ENCODE measurements at regions not wholly inside any gene's neighbourhood (a gene's known extent, or its start where the extent isn't known, plus 50 kb on each side); places are given as distances from the start of the nearest gene placed in this dataset.

DNA sequence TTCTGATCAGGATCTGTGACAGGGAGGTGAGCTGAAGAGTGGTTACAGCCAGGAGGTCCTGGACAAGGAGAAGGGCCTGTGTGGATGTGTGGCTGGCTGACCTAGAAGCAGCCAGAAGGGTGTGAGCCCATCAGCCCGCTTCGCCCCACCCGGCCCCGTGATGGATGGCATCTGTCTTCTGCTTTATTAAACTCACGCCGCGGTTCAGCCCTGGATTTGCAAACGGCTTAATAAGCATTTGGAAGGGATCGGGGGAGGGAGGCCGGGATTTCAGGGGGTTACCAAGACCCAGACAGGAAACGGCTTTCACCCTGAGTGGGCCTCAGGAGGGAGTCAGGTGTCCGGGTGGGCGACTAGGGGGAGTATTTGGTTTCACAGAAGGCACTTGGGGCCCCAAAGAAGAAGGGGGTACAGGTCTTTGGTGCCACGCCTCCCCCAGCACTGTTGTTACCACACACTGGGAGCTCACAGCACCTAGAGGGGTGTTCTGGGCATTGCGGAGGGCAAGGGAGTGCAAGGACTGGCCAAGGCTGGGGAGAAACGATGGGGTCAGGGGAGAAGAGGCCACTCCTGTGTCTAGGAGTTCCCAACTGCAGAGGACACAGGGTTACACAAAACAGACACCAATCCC is 53.8 kb upstream of the FOXP4 start:
- TF ChIP-seq, protein P1, sequence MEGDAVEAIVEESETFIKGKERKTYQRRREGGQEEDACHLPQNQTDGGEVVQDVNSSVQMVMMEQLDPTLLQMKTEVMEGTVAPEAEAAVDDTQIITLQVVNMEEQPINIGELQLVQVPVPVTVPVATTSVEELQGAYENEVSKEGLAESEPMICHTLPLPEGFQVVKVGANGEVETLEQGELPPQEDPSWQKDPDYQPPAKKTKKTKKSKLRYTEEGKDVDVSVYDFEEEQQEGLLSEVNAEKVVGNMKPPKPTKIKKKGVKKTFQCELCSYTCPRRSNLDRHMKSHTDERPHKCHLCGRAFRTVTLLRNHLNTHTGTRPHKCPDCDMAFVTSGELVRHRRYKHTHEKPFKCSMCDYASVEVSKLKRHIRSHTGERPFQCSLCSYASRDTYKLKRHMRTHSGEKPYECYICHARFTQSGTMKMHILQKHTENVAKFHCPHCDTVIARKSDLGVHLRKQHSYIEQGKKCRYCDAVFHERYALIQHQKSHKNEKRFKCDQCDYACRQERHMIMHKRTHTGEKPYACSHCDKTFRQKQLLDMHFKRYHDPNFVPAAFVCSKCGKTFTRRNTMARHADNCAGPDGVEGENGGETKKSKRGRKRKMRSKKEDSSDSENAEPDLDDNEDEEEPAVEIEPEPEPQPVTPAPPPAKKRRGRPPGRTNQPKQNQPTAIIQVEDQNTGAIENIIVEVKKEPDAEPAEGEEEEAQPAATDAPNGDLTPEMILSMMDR (IDR thresholded peaks at IDR 0.05): no peak
- TF ChIP-seq TCF7L2 (IDR thresholded peaks at IDR 0.05; ENCODE audit: low read depth, low read length) (no peak), SIN3A (IDR thresholded peaks at IDR 0.05; ENCODE audit: borderline replicate concordance, insufficient read depth, low read depth, low read length) (no peak)
- TF ChIP-seq, protein P2, sequence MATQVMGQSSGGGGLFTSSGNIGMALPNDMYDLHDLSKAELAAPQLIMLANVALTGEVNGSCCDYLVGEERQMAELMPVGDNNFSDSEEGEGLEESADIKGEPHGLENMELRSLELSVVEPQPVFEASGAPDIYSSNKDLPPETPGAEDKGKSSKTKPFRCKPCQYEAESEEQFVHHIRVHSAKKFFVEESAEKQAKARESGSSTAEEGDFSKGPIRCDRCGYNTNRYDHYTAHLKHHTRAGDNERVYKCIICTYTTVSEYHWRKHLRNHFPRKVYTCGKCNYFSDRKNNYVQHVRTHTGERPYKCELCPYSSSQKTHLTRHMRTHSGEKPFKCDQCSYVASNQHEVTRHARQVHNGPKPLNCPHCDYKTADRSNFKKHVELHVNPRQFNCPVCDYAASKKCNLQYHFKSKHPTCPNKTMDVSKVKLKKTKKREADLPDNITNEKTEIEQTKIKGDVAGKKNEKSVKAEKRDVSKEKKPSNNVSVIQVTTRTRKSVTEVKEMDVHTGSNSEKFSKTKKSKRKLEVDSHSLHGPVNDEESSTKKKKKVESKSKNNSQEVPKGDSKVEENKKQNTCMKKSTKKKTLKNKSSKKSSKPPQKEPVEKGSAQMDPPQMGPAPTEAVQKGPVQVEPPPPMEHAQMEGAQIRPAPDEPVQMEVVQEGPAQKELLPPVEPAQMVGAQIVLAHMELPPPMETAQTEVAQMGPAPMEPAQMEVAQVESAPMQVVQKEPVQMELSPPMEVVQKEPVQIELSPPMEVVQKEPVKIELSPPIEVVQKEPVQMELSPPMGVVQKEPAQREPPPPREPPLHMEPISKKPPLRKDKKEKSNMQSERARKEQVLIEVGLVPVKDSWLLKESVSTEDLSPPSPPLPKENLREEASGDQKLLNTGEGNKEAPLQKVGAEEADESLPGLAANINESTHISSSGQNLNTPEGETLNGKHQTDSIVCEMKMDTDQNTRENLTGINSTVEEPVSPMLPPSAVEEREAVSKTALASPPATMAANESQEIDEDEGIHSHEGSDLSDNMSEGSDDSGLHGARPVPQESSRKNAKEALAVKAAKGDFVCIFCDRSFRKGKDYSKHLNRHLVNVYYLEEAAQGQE (IDR thresholded peaks at IDR 0.05; ENCODE audit: insufficient read depth in 1 of 2, low read depth in 2 of 2, low read length in 1 of 2): no peak

Data from Panc1 (cell line).